NCI-H345 (cell line): ENCODE measurements at regions not wholly inside any gene's neighbourhood (a gene's known extent, or its start where the extent isn't known, plus 50 kb on each side); places are given as distances from the start of the nearest gene placed in this dataset.

ENCODE experiments used
- DNase-seq: peaks from one replicate; lab custom pipeline; 2025; lab: John Stamatoyannopoulos, UW

- no peak for DNase-seq
Observed at GRCh38 chr11:106216281-106216680, 138.8 kb downstream of the AASDHPPT start.

DNA sequence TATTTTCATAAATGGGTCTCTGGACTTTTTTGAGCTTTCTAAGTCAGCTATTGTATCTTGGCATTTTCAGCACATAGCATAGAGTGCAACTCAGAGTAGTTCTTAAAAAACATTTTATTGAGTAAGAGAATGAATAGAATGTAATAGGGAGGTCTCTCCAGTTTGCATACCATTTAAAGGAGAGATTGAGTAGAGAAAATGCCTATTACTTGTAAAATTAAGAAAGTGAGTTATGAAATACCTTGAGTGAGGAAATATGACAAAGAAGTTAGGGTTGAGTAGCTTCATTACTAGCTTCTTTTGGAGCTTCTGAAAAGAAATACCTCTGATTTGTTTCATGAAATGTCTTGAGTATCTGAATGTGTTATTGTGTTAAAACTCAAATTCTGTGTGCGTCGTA is 140.0 kb downstream of the AASDHPPT start:
- DNase-seq = no peak

DNA sequence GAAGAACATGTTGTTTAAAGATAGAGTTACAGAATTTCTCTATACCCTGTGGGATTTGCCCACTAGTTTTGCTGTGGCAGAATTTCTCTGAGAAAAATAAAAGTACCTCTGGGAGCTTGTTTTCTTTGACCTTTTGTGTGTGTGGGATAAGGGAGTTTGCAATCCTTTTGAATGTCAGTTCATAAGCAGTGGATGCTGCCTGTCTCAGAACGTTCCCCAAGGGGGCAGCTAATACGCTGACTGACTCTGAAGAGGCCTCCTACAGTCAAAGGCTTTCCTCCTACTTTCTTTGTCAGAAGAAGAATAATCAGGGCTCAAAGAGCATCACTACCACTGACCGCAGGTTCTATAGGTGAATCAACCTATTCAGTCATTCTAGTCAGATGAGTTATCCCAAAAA is 140.6 kb downstream of the AASDHPPT start:
- no peak for DNase-seq

DNA sequence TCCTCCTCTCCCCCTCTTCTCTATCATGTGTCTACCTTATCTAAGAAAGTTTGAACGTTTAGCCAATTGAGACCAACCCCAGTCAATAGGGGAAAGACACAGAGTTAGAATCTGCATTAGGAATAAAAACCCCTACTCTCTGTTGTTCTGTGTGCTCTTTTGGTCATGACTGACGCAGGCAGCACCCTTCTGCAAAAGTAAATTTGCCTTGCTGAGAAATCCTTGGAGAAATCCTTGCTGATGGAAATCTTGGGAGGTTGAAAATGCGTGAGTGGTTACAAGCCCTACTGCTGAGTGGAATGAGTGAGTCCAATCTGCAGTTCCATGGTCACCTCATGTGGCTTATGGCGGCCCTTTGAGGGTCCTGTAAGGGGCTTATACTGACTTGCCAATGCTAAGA is 145.2 kb downstream of the AASDHPPT start:
- no peak for DNase-seq

GRCh38 chr11:106224172-106224571 is 146.7 kb downstream of the AASDHPPT start:
- DNase-seq = no peak

GRCh38 chr11:106228996-106229395 is 151.5 kb downstream of the AASDHPPT start:
- DNase-seq = no peak

GRCh38 chr11:106231591-106231990 is 154.1 kb downstream of the AASDHPPT start:
- no peak for DNase-seq

GRCh38 chr11:106233191-106233590 is 155.7 kb downstream of the AASDHPPT start:
- no peak for DNase-seq

DNA sequence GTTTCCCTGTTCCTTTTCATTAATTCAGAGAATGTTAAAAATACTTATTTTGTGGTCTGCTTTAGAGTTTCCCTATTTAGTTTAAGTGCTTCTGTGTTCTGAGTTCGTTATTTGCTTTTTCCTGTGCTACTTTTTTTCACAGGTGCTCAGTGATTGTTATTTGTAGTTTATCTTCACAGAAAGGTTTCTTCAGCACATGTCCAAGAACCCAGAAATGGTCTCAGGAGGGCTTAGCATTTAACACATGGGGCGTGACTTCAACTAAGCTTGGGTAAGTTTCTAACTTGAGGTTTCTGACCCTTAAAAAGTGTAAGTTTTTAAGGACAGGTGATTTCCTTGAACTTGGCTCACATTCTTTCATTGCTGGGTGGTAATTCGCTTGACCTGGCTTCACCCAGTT is 157.3 kb downstream of the AASDHPPT start:
- no peak for DNase-seq

DNA sequence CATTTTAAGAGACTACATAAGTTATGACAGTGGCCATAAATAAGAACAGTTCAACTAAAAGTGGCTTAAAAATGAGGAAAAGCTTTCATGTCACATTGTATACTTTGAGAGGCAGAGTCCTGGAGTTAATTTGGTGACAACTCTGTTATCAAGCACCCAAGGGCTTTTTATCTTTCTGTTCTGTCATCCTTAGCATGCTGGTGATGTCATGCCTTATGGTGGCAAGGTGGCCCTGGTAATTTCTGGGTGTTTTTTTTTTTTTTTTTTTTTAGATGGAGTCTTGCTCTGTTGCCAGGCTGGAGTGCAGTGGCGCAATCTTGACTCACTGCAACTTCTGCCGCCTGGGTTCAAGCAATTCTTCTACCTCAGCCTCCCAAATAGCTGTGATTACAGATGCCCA is 158.8 kb downstream of the AASDHPPT start:
- no peak for DNase-seq

DNA sequence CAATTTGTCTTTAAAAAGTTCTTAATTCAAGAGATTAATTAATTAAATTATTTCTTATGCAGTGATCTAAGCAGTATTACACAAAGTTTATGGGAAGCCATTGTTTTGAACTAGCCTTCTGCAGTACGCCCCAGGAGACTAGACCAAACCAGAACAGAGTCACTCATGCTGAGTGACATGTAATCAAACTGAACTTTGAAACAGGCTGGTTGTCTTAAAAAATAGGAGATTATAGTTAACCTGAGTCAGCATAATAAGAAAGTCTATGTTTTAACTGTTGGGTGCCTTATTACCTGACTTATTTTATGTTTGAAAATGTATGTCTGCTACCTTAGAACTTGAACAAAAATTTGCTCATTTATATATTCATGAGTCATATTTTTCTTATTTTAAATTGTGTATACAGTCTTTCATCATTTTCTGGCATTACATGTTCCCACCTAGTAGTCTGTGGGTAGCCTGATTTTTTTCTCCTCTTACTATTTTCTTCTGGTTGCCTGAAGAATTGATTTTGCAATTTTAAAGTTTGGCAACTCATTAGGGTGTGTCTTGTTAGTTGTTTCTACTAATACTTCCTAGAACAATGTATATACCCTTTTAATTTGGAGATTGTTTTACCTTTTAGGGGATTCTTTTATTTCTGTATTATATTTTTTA is 161.4 kb downstream of the AASDHPPT start:
- DNase-seq = no peak

DNA sequence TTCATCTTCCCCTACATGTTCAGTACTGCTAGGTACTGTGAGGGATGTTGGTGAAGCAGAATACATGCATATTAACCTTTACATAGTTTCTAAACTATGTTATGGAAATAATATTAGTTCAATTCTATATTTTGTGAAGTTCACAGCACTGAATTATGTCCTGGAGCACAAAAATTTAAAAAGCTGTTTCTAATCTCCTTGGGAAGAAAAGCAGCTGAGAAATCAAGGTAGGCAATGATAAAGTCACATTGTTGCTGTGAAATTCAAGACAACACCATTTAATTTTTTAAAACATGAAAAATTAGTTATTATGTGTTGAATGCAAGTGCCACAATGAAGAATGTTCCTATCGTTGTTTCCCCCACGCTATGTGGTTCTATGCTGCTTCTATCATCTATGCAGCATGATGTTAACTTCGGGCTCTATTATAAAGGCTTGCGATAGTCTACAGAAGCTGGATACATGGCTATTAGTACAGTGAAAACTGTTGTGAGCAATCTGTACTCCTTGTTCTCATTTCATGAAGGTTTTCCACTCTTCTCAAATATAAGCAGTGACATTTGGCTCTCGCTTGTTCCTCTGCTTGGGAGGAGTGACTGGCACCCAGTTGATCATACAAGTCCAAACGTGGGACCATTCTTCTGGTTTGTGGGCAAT is 164.3 kb downstream of the AASDHPPT start:
- DNase-seq = no peak

GRCh38 chr11:106242718-106243415 is 165.4 kb downstream of the AASDHPPT start:
- no peak for DNase-seq

DNA sequence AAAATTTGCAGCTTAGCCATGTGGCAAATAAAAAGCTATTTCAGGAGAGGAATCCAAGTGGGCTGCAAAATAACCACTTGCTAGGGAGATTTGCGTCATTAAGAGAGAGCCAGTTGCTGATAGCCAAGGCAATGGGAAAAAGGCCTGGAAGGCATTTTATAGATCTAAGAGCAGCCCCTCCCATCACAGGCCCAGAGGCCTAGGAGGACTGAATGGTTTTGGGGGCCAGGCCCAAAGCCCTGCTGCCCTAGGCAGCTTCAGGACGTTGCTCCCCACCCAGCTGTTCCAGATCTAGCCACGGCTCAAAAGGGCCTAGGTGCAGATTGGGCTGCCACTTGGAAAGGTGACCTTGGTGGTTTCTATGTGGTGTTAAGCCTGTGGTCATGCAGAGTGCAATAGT is 169.0 kb downstream of the AASDHPPT start:
- DNase-seq = no peak

DNA sequence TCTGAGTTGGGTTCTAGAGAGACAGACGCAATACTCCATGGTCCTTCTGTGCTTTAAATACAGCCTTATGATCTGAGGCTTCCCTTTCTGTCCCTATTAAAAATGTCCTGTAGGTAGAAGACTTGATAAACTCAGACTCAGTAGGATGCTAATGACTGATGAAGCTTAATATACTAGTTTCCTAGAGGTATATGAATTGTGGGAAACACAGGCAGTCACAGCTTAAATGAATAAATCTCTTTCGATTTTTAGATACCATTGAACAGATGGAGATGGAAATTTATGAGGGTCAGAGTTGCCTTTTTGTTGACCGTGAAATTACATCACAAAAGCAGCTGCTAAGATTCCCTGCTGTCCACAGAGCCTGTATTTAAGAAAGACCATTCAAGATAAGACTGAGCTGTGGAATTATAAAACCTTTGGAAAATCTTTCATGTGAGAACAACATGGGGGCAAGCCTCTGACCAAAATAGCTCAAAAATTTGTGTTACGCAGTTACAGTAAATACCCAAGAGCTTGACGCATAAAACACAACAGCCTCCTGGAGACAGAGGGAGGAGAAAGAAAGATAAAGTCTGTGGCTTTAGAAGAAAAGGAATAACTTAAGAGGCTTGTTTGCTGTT is 172.3 kb downstream of the AASDHPPT start:
- DNase-seq = no peak

DNA sequence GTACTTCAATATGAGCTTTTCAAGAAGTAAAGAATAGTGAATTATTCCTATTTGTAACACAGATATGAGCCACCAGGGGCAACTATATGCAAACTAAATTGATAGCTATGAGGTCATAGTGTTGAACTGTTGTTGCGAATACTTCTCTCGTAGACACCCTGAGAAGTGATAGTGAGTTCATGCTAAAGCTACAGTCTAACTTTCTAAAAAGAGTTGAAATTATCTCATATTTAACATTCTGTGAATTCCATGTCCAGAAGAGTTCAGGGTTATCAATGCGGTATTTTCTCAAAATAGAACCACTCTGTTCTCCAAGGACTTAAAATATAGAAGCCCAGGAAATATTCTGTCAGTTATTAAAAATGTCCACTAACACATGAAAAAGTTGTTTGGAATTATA is 185.4 kb downstream of the AASDHPPT start:
- DNase-seq = no peak

GRCh38 chr11:106263527-106263926 is 186.1 kb downstream of the AASDHPPT start:
- DNase-seq = no peak

- no peak for DNase-seq
Observed at GRCh38 chr11:106271086-106271485, 193.6 kb downstream of the AASDHPPT start.

DNA sequence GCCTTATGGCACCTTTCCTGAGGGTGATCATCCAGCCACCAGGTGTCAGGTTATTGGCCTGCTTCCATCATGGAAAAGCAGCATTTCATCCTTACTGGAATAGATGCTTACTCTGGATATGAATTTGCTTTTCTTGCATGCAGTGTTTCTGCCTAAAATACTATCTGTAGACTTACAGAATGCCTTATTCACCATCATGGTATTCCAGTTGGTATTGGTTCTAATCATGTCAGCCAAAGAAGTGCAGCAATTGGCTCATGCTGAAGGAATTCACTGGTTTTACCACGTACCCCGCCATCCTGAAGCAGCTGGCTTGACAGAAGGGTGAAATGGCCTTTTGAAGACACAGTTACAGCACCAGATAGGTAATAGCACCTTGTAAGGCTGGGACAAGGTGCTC is 194.2 kb downstream of the AASDHPPT start:
- no peak for DNase-seq

DNA sequence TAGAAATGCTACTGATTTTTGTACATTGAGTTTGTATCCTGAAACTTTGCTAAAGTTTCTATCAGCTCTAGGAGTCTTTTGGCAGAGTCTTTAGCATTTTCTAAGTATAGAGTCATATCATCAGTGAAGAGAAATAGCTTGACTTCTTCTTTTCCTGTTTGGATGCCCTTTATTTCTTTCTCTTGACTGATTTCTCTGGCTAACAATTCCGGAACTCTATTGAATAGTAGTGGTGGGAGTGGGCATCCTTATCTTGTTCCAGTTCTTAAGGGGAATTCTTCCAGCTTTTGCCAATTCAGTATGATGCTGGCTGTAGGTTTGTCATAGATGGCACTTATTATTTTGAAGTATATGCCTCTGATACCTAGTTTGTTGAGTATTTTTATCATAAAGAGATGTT is 197.7 kb downstream of the AASDHPPT start:
- DNase-seq = no peak

DNA sequence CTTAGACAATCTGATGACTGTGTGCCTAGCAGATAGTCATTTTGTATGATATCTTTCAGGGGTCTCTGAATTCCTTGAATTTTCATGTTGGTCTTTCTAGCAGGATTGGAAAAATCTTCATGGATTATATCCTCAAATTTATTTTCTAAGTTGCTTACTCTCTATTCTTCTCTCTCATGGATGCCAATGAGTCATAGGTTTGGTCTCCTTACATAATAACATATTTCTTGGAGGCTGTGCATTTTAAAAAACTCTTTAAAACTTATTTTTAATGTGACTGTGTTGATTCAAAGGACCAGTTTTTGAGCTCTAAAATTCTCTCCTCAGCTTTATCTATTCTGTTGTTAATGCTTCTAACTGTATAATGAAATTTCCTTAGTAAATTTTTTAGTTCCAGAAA is 198.7 kb downstream of the AASDHPPT start:
- DNase-seq = no peak

DNA sequence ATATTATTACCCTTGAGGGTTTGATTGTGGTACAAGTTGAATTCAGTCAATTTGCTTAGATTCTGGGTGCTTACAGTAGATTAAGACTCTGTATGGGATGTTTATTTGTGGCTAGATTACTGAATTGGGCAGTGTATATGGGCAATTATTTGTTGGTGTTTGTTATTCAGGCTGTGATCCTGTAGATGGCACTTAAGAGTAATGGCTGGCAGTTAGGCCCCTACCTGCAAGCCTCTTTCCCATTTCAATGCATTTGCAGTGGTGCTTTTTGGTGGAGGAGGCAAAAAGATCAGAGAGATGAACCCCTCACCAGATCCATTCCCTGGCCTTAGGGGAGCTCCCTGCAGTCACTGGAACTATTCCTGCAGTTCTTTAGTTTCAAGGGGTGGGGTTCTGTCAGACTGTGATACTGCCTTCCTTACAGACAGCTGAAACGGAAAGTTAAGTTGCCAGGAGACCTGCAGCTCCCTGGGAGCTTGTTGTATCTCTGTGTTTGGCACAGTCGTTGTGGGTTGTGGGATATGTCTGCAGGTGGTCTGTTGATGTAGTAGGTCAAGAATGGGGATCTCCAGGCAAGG is 199.5 kb downstream of the AASDHPPT start:
- no peak for DNase-seq

GRCh38 chr11:106277484-106277883 is 200.0 kb downstream of the AASDHPPT start:
- no peak for DNase-seq
